HG03045 (cell line): ENCODE measurements at regions not wholly inside any gene's neighbourhood (a gene's known extent, or its start where the extent isn't known, plus 50 kb on each side); places are given as distances from the start of the nearest gene placed in this dataset.

Source experiments
- ATAC-seq: cut with Tn5 transposase; IDR thresholded peaks from one replicate; pipeline ENCODE4 v1.9.1; 2021; ENCODE audit warnings: mild to moderate bottlenecking, moderate library complexity; ENCODE audit not compliant: unreplicated experiment

GRCh38 chr5:5622806-5623205 lies 200.3 kb downstream of the ICE1 start:
- no peak for ATAC-seq

DNA sequence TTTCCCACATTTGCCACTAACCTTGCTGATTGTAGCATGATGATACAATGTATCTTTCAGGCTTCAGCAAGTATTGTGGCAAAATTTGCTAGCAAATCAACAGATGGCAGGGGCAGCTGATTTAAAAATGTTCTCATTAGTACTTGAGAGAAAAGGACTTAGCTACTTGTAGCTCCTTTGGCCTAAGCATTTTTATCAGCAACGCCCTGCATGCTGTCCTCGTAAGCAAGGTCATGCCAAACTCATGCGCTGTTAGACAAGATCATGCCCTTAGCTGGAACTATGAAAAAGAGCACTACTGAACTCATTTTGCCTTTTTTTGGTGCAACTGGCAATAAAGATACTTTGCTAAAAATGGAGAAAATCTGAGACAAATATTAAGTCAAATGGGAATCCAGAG lies 197.1 kb downstream of the ICE1 start:
- no peak for ATAC-seq

DNA sequence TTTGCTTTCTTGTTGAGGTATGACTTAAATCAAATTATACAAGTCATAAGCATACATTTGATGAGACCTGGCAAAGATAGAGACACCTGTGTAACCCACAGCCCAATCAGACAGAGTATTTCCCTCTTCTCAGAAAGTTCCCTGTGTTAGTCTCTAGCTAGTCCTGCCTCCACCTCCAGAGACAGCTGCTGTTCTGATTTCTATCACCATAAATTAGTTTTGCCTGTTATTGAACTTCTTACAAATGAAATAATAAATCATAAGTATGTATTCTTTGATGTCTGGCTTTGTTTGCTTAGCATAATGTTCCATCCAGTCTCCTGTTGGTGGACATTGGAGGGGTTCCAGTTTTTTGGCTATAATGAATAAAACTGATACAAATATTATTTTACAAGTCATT lies 194.5 kb downstream of the ICE1 start:
- no peak for ATAC-seq

DNA sequence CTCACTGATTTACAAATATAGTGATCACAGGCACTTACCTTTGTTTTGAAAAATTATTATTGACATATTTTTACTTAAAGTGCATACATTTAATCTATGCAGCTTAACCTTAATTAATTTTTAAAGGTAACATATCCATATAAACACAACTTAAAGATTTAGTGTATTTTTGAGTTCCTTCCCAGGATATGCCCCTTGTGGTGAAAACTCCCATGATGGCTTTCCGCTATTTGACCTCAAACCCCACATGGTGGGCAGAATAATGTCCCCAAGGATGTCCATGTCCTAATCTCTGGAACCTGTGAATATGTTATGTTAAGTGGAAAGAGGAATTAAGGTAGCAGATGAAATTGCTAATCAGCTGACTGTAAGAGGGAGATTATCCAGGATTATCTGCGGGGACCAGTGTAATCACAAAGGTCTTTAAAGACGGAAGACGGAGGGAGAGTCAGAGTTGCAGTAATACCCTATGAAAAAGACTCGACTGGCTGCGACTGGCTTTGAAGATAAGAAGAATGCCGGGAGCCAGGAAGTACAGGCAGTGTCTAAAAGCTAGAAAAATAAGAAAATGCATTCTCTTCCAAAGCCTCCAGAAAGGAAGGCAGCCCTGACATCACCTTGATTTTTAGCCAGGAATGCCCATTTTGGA lies 193.9 kb downstream of the ICE1 start:
- no peak for ATAC-seq

DNA sequence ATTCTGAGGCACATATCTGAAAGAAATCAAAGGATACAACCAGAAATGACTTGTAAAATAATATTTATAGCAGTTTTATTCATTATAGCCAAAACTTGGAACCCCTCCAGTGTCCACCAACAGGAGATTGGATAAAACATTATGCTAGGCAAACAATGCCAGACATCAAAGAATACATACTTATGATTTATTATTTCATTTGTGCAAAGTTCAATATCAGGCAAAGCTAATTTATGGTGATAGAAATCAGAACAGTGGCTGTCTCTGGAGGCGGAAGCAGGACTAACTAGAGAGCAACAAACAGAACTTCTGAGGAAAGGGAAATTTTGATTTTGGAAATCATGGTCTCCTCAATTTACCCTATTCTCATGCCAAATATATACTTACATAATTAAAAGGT lies 193.1 kb downstream of the ICE1 start:
- no peak for ATAC-seq

DNA sequence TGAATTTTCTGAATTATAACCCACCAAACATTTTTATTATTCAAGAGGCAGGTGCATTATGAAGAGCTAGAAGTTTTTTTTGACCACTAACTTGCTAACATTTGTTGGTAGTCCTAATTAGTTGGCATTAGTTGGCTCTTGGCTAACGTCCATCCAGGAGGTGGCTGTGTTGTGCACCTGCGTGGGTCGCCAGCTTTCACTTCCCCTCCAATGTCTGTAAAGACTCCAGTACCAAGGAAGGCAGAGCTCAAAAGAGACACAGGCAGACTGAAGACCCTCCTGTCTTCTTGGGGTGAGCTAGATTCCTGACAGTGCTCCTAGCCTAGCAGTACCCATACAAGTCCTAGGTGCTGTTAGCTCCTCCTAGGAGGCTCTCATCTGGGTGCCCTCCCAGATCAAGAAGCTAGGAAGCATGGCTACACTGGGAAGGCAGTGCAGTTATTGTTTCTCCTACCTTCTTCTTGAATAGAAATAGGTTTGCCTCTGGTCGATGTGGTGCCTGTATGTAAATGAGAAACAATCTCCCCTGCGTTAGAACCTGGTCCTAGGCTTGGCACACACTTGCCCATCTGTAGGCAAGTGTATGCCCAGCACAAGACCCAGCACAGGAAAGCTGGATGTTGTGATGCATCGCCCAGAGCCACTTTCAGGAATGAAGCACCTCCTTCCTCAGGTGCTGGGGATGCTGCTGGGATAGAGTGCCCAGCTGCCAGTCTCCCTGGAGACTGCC lies 190.9 kb downstream of the ICE1 start:
- no peak for ATAC-seq

DNA sequence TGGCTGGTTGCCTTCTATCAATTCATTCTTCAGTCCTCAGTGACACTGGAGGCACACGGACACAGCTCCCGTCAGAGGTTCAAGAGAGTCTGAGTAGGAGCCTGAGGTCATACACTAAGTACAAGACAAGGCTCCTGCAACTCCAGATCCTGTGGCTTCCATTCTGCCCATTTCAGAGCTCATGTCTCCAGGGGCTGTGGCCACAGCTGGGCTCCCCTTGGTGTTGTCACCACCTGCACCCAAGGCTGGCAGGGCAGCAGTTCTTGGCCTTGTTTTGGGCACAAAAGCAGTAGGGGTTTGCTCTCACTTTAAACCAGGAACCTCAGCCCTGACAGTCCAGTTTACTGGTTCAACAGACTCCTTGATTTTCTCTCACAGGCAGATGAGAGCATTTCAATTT lies 189.6 kb downstream of the ICE1 start:
- ATAC-seq = no peak

DNA sequence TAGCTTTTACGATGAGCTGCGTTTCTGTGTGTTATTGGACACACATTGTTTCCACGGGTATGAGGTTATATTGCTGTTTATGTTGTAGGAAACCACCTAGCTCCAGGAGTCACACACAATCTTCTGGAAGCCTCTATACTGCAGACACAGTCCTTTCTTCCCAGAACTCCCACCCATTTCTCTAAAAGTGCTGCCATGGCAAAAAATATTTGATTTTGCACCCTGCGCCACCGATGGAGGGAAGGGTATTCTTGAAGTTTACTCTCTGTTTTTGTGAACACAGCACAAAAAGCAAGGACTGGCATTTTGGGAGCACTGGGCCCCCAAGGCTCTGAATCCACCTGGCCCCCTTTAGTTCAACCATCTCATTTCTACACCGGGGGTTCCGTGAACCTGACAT lies 187.5 kb downstream of the ICE1 start:
- ATAC-seq = no peak

- ATAC-seq = no peak
Observed at GRCh38 chr5:5605170-5605764, 182.8 kb downstream of the ICE1 start.

DNA sequence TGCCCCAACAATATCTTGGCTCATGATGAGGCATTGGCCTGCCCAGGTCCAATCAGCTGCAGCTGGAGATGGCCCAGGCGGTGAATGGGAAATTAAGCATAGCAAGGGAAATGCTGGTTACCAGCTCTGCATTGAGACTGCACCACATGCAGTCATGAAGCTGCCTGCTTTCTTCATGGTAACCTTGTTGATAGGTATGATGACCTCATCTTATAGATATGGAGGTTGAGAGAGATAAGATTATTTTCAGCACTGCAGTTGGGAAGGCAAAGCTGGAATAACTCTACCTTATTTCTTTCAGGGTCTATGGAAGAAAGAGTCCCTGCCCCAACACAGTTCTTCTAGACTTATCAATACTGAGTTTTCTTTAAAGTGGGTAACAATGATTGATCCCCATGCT lies 180.1 kb downstream of the ICE1 start:
- no peak for ATAC-seq

DNA sequence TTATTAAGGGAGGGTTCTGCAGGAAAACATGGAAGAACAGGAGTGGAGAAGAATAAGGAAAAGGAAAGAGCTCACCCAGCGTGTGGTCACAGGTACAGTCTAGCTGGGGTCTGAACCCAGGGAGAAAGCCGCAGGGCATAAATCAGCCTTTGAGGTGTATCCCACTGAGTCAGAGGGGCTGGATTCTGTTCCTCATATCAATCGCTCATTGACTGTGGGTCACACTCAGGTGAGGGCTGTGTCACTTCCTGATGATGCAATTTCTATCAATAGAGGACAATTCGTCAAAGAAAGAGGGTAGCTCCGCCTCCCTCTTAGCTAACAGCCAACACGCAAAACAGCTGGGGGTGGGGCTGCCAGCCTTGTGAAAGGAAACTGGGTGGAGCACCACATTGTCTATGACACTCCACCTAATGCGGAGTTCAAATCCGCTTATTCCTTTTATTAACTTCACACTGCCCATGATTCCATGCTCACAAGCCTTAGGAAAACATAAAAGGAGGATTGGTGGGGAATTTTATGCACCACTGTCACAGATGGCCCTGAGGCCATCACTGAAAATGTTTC lies 176.2 kb downstream of the ICE1 start:
- ATAC-seq = no peak

DNA sequence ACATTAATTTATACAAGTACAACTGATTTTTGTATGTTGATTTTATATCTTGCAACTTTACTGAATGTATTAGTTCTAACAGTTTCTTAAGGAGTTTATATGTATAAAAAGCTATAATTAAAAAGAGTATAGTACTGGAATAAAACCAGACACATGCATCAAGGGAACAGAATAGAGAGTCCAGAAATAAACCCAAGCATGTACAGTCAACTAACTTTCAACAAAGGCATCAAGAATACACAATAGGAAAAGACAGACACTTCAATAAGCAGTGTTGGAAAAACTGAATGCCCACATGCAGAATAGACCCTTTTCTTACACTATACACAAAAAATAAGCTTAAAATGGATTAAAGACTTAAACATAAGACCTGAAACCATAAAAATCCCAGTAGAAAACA lies 170.9 kb downstream of the ICE1 start:
- ATAC-seq = no peak

DNA sequence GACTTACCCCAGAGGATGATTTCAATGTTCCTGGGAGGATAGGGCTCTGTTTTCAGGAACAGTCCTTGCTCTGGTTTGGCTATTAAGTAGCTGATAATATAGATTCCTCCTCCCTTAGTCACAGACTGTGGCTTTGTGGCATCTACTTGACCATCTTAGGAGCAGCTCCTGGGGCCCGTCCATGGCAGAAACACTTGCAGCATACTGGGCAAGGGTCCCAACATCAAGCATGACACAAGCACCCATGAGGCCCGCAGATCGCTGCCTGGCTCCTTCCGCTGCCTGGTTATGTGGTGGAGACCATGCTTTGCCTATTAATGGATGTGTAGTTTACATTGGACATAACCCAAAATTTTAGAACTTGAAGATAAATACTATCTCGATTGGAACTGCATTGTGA lies 170.1 kb downstream of the ICE1 start:
- no peak for ATAC-seq

GRCh38 chr5:5591567-5591966 lies 169.1 kb downstream of the ICE1 start:
- ATAC-seq = no peak

- no peak for ATAC-seq
Observed at GRCh38 chr5:5589857-5590256, 167.4 kb downstream of the ICE1 start.

DNA sequence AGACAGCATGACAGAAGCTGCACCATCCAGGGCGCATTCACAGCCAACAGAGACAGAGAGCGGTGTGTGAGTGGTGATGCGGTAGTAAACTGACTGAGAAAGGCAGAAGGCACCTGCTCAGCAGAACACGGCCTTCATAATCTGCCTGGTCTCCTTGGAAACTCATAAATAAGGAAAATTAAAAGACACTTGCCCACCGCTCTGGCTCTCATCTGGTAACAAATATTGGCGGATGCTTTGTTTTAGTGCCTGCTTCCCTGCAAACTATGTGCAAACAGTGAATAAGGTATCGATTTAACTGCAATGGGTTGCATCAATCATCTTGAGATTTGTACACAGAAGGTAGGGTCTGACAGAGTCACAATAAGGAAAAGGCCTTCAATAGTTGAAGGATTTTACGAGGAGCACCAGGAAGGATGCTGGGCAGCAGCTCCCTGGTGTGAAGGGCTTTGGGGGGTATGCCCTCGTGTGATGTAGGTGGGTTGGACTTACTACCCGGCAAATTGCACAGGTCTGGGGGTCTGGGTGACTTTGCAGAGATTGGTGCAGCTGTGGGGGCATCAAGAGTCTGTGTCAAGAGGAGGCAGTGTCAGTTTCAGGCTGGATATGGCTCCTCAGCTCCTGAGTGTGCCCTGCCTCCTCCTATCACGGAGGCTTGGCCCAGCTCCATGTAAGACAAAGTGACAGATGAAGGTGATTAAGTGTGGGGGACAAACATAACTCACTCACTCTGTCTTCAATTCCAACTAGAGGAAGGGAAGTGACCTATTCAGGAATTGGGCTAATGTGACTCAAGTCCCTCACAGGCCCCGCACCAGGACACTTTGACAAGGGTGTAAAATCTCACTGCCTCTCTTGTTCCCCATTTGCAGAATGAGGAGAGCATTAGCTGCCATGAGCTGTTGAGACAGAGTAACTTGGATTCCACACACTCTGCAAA lies 166.7 kb downstream of the ICE1 start:
- ATAC-seq = no peak

GRCh38 chr5:5588386-5588785 lies 165.9 kb downstream of the ICE1 start:
- no peak for ATAC-seq

DNA sequence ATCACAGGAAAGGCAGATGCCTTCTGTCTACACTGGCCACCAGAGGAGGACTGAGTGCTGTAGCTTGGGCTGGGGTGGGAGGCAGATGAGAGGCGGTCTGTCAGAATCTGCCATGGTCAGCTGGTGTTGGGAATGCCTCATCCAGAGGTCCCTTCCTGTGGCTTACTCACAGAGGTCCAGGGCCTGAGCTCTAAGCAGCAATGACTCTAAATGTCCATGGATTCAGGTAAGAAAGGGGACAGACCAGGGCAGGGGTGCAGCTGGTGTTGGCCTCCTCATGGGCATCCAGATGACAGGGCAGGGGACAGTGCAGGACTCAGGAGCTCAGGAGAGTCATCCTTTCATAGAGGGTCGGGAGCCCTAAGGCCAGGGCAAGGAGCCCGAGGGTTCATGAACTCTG lies 165.0 kb downstream of the ICE1 start:
- ATAC-seq = no peak

GRCh38 chr5:5586721-5587120 lies 164.2 kb downstream of the ICE1 start:
- no peak for ATAC-seq

- no peak for ATAC-seq
Observed at GRCh38 chr5:5585751-5586341, 163.4 kb downstream of the ICE1 start.

DNA sequence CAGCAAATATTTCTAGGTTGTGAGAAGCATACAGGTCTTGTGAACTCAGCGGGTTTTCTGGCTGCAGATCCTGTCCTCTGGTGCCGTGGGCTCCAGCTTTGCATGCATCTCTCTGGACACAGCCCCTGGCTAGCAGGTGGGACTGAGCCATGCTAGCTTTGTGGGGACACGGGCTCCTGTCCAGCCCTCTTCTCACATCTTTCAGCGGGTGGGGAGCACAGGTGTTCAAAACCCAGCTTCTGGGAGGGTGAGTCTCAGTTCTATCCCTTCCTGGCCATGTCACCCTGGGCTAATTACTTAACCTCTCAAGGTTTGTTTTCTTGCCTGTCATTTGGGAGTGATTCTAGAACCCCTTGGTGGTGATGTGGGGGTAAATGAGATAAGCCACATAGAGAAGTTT lies 162.3 kb downstream of the ICE1 start:
- ATAC-seq = no peak
